ENCODE measurements at regions not wholly inside any gene's neighbourhood (a gene's known extent, or its start where the extent isn't known, plus 50 kb on each side); places are given as distances from the start of the nearest gene placed in this dataset.

DNA sequence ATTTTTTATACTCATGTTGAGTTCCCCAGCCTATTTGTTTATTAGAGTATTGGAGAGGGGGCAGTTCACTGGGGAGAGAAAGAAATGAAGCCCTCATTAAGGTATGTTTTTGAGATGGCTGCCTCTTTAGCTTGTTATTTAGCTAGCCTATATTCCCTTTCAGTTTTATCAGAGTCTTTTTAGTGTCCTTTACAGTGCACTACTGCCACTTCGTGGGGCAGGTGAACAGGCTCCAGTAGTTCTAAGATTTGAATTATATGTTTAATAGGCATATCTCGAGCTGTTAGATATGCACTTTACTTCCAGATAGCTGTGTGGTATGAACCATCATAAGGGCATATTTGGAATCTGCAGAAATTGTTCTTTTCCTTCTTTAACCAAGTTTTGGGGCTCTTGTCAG lies 482.2 kb downstream of the KDM5D start:
- H3K27ac Mint-ChIP-seq (ENCODE audit: unreplicated experiment), result no peak overlapping the region
- H3K4me3 Mint-ChIP-seq (ENCODE audit: unreplicated experiment), result no peak overlapping the region
- TF ChIP-seq, protein P1, sequence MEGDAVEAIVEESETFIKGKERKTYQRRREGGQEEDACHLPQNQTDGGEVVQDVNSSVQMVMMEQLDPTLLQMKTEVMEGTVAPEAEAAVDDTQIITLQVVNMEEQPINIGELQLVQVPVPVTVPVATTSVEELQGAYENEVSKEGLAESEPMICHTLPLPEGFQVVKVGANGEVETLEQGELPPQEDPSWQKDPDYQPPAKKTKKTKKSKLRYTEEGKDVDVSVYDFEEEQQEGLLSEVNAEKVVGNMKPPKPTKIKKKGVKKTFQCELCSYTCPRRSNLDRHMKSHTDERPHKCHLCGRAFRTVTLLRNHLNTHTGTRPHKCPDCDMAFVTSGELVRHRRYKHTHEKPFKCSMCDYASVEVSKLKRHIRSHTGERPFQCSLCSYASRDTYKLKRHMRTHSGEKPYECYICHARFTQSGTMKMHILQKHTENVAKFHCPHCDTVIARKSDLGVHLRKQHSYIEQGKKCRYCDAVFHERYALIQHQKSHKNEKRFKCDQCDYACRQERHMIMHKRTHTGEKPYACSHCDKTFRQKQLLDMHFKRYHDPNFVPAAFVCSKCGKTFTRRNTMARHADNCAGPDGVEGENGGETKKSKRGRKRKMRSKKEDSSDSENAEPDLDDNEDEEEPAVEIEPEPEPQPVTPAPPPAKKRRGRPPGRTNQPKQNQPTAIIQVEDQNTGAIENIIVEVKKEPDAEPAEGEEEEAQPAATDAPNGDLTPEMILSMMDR (IDR thresholded peaks at IDR 0.05; ENCODE audit: unreplicated experiment), result no peak
- H3K9me3 Mint-ChIP-seq (ENCODE audit: unreplicated experiment), result no peaks in the 10 kb centered on the region
- no peak for DNase-seq (ENCODE audit: low spot score)
- no peaks in the 10 kb centered on the region for H3K27me3 Mint-ChIP-seq (ENCODE audit: unreplicated experiment)
- H3K36me3 Mint-ChIP-seq (ENCODE audit: low read depth, unreplicated experiment), result no peaks in the 10 kb centered on the region
- H3K4me1 Mint-ChIP-seq (ENCODE audit: unreplicated experiment), result no peaks in the 10 kb centered on the region

- peak; percentile 15 for DNase-seq (ENCODE audit: low spot score)
- Mint-ChIP-seq H3K27ac (ENCODE audit: unreplicated experiment) (no peak overlapping the region), H3K9me3 (ENCODE audit: unreplicated experiment) (no peaks in the 10 kb centered on the region), H3K4me3 (ENCODE audit: unreplicated experiment) (no peak overlapping the region), H3K27me3 (ENCODE audit: unreplicated experiment) (no peaks in the 10 kb centered on the region), H3K36me3 (ENCODE audit: low read depth, unreplicated experiment) (no peaks in the 10 kb centered on the region), H3K4me1 (ENCODE audit: unreplicated experiment) (no peaks in the 10 kb centered on the region)
- TF ChIP-seq, protein P1 (IDR thresholded peaks at IDR 0.05; ENCODE audit: unreplicated experiment), result no peak
Observed at GRCh38 chrY:19232276-19232994, 458.9 kb upstream of the HSFY2 start.

GRCh38 chrY:19220784-19221183 lies 447.2 kb upstream of the HSFY2 start:
- no peaks in the 10 kb centered on the region for H3K27me3 Mint-ChIP-seq (ENCODE audit: unreplicated experiment)
- DNase-seq (ENCODE audit: low spot score), result no peak
- H3K4me1 Mint-ChIP-seq (ENCODE audit: unreplicated experiment), result no peaks in the 10 kb centered on the region
- no peak overlapping the region for H3K4me3 Mint-ChIP-seq (ENCODE audit: unreplicated experiment)
- H3K27ac Mint-ChIP-seq (ENCODE audit: unreplicated experiment), result no peak overlapping the region
- no peaks in the 10 kb centered on the region for H3K9me3 Mint-ChIP-seq (ENCODE audit: unreplicated experiment)
- TF ChIP-seq, protein P1 (IDR thresholded peaks at IDR 0.05; ENCODE audit: unreplicated experiment), result no peak
- no peaks in the 10 kb centered on the region for H3K36me3 Mint-ChIP-seq (ENCODE audit: low read depth, unreplicated experiment)

DNA sequence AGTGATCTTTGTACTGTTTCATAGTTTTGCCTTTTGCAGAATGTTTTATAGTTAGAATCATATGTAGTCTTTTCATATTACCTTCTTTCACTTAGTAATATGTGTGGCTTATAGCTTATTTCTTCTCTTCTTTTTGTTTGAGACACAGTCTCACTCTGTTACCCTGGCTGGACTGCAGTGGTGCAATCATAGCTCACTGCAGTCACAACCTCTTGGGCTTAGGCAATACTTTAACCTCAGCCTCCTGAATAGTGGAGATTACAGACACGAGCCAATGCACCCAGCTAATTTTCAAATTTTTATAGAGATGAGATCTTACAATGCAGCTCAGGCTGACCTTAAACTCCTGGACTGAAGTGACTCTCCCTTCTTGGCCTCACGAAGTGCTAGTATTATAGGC lies 435.4 kb upstream of the HSFY2 start:
- Mint-ChIP-seq H3K27me3 (ENCODE audit: unreplicated experiment) (no peaks in the 10 kb centered on the region), H3K36me3 (ENCODE audit: low read depth, unreplicated experiment) (no peaks in the 10 kb centered on the region), H3K27ac (ENCODE audit: unreplicated experiment) (no peak overlapping the region), H3K4me1 (ENCODE audit: unreplicated experiment) (no peaks in the 10 kb centered on the region), H3K4me3 (ENCODE audit: unreplicated experiment) (no peak overlapping the region), H3K9me3 (ENCODE audit: unreplicated experiment) (no peaks in the 10 kb centered on the region)
- no peak for DNase-seq (ENCODE audit: low spot score)
- TF ChIP-seq, protein P1 (IDR thresholded peaks at IDR 0.05; ENCODE audit: unreplicated experiment), result no peak

DNA sequence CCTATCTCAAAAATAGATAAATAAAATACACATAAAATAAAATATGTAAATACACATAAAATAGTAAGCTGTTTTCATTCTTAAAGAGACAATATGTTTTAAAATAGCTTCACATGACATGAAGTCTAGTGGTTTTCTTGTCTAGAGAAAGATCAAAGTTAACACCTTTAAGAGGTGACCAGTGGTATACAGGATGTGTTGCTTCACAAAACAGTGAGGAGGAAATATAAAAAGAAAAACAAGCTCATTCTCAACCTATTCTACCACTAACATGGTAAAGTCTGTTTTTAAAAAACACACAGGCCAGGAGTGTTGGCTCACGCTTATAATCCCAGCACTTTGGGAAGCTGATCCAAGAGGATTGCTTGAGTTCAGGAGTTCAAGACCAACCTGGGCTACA lies 433.5 kb upstream of the HSFY2 start:
- Mint-ChIP-seq H3K9me3 (ENCODE audit: unreplicated experiment) (no peaks in the 10 kb centered on the region), H3K27me3 (ENCODE audit: unreplicated experiment) (no peaks in the 10 kb centered on the region), H3K4me1 (ENCODE audit: unreplicated experiment) (no peaks in the 10 kb centered on the region), H3K4me3 (ENCODE audit: unreplicated experiment) (no peak overlapping the region), H3K36me3 (ENCODE audit: low read depth, unreplicated experiment) (no peaks in the 10 kb centered on the region), H3K27ac (ENCODE audit: unreplicated experiment) (no peak overlapping the region)
- DNase-seq (ENCODE audit: low spot score), result no peak
- TF ChIP-seq, protein P1 (IDR thresholded peaks at IDR 0.05; ENCODE audit: unreplicated experiment), result no peak

Measured in endothelial cell (in vitro differentiated cells).